NCI-H1105 (cell line): ENCODE measurements at regions not wholly inside any gene's neighbourhood (a gene's known extent, or its start where the extent isn't known, plus 50 kb on each side); places are given as distances from the start of the nearest gene placed in this dataset.
"Not testable (repeated sequence)": the region's sequence is repeated elsewhere in the genome, so short reads cannot be mapped to it uniquely, and the experiment has no call there.

Source experiments
- DNase-seq: peaks from one replicate; lab custom pipeline; 2025; lab: John Stamatoyannopoulos, UW

DNA sequence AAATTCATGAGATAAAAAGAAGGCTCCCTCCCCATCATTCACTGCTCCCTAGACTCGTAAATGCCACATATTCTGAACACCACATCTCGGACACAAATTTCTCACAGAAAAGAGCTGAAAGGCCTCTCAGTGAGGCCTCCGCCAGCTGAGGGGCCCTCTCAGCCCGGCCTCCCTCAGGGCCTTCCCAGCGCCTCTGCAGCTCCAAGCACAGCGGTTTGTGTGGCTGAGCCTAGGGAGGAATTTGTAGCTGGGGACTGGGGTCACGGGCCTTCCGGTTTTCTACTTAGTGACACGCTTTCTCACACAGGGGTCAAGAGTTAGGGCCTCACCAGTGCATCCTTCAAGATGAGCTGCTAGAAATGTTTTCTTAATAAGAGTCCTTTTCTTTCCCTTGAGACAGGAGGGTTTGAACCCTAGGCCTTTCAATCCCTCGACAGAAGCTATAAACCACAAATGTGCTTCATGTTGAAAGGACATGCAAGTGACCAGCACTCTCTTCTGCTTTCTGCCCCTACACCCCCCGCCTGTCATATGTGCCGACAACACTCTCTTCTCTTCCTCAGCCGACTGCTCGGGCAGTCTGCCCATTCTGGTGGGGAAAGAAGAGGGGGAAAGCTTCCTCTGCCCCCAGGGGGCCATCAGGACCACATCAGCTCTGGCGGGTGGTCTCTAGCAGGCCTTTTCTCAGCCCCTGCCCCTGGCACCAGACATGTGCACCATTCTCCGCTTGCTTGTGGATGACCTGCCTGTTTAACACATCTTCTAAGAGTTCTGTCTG is 104.9 kb downstream of the CHIC2 start:
- DNase-seq: no peak

DNA sequence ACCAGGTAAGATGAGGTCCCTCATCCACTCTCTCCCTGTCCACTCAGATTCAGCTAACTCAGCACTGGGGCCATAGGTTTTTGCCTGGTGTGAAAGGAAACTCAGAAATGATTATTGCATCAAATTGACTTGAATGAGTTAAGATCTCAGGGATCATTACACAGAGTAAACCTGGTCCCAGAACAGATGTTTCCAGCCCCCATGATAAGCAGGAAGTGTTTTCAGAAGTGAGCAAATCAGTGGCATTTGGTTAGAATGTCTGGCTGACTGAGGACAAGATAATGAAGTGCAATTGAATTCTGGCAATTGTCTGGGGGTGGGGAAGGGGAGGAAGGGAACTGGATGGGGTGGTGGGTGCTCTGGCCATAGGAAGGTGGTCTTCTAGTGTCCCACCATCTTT is 108.0 kb downstream of the CHIC2 start:
- DNase-seq: no peak

DNA sequence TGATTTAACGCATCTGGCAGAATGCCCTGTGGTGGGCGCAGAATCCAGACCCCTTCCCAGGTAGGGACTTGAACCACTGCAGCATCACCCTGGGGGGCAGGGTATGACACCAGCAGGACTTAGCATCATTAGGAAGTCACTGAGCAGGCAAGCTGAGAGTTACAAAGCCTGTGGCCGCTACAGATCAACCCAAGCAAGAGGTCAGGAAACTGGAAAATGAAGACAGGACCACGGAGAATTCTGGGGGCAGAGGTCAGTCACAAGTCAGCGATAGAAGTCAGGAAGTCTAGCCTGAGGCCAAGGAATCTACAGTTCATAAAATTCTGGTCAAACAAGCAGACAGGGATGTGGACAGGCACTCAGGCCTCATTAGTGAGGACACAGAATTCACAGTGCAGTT is 108.4 kb downstream of the CHIC2 start:
- no peak for DNase-seq

DNA sequence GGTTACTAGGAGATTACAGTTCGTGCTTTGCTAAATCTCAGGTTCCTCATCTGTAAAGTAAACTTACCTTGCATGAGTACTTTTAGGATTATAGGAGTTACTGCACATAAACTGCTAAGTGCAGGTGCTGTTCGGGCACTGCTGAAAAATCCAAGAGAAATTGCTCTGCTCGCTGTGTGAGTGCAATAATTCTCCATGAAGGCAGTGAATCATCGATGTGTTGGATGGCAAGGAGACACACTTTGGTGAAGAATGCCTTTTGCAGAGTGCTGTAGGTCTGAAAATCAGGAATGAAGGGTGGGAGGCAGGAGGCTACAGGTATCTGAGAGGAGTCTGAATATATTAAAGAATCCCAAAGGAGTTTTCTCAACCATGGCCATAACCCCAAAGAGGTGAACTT is 113.0 kb downstream of the CHIC2 start:
- DNase-seq: no peak

DNA sequence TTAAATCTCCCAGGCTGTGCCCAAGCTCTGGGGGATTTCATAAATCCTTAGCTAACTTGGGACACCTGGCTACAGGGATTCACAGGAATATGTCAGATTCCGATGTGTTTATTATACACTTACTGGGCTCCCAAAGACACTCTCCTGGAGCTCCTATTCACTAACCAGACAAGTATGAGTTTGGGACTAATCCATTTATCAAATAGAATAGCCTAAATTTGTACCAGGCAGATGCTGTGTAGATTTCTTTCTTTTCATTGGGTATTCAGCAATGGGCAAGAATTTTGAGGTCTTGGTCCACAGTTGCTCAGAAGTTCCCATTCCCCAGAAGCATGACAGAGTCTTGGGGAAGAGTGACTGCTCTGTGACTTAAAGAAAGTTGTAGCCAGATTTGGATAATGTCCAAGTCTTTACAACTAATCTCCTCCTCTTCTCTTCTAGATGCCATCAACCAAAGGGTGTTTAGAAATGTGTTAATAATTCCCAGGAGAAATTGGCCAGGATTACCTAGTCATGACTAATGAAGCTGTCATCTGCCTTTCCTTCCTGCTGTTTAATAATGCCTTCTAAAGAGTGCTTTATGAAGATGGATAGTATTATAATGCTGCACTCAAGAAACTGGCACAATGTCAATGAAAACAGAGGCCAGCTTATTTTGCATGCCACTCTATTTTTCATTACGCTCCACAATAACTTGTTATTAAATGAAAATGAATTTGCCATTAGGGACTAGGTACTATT is 120.9 kb downstream of the CHIC2 start:
- peak; percentile 47 for DNase-seq

DNA sequence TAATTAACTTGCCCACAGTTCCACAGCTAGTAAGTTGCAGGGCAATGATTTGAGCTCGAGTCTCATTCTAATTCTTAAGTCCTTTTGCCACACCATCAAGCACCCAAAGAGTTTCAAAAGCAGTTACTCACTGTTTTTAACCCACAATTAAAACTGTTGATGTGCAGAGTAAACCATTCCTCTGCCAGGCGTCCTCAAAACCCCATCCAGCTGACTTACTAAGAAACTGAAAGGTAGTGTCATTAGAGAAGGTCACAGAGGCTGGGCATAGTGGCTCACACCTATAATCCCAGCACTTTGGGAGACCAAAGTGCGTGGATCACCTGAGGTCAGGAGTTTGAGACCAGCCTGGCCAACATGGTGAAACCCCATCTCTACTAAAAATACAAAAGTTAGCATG is 121.7 kb downstream of the CHIC2 start:
- no peak for DNase-seq

DNA sequence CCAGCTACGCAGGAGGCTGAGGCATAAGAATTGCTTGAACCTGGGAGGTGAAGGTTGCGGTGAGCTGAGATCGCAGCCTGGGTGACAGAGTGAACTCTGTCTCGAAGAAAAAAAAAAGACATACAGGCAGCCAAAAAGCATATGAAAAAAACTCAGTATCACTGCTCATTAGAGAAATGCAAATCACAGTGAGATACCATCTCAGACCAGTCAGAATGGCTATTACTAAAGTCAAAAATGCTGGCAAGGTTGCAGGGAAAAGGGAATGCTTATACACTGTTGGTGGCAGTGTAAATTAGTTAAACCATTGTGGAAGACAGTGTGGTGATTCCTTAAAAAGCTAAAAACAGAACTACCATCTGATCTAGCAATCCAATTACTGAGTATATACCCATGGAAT is 123.1 kb downstream of the CHIC2 start:
- DNase-seq: no peak

DNA sequence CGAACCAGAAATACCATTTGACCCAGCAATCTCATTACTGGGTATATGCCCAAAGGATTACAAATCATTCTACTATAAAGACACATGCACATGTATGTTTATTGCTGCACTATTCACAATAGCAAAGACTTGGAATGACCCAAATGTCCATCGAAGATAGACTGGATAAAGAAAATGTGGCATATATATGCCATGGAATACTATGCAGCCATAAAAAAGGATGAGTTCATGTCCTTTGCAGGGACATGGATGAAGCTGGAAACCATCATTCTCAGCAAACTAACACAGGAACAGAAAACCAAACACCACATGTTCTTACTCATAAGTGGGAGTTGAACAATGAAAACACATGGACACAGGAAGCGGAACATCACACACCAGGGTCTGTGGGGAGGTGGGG is 124.5 kb downstream of the CHIC2 start:
- DNase-seq: not testable (repeated sequence)

DNA sequence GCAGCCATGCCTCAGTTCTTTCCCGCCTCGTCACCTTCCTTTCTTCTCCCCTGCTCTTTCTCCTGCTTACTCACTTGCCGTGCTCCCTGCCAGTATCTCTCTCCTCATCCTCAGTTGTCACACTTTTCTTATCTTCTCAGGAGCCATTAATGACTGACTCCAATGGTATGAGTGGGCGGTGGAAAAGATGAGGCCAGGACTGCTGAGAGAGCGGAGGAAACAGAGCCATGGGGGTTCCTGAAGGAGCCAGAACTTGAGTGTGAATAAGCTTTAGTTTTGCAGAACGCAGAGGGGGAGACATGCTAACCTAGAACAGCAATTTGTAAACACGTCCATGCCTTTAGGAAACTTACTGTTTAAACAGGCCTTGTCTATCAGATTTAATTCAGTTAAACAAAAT is 126.5 kb downstream of the CHIC2 start:
- no peak for DNase-seq

DNA sequence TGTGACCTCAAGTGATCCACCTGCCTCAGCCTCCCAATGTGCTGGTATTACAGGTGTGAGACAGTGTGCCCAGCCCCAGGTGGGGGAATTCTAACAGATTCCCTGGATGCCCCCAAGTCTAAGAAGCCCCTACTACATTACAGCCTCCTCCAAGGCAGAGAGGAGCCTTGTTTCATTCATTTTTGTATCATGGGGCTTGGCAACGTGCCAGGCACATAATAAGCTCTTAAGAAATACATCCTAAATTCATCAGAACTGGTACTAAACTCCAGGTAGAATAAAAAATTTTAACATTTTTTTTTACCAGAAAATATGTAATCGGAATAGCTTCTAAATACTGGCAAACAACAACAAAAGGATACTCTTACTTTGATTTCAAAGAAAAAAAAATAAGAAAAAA is 127.1 kb downstream of the CHIC2 start:
- no peak for DNase-seq

DNA sequence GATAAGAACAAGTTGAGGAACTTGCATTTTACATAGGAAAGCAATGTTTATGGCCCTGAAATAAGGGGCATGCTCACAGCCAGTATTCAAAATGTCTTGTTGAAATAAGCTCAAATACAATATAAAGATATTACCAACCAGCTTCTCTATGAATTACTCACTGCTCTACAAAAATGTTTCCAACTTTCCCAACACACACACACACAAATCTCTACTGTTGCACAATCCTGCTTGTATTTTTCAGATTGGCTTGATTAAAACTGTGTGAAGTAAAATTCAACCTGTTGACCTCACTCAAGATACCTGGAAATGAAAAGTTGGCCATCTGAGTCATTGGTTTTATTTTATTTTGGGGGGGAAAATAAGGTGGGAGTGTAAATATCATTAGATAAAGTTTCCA is 128.6 kb downstream of the CHIC2 start:
- no peak for DNase-seq

DNA sequence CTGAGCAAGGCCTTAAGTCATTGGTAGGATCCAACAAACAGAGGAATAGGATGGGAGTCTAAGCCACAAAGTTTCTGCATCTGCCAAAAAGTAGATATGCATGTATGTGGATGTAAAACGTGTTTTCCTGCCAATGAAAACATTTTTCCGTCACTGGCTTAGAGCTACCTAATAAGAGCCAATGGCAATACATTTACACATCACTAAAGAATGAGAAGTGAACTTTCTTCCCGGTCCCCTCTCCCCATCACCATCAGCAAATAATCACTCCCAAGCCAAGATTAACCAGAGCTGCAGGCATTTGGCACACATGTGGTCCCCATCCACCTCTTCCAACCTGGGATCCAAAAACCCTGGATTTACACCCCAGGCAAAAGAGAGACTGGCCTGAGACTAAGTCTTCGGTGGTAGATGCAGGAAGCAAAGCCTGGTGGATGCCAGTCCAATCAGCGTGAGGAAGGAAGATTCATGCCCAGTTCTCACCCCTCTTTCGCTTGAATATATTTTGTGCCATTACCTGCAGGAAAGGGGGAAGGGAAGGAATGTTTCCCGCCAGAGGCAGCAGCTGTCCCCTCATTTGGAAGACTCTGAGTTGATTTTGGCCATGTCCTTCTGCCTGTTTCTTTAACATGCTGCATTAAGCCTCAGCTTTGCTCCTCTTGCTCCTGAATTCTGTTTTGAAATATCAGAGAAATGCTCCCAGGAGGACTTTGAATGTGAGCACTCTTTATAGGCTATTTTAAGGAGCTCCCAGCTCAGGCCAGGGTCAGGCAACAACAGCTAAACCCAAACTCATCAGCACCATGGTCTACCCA is 131.4 kb downstream of the CHIC2 start:
- DNase-seq: no peak

DNA sequence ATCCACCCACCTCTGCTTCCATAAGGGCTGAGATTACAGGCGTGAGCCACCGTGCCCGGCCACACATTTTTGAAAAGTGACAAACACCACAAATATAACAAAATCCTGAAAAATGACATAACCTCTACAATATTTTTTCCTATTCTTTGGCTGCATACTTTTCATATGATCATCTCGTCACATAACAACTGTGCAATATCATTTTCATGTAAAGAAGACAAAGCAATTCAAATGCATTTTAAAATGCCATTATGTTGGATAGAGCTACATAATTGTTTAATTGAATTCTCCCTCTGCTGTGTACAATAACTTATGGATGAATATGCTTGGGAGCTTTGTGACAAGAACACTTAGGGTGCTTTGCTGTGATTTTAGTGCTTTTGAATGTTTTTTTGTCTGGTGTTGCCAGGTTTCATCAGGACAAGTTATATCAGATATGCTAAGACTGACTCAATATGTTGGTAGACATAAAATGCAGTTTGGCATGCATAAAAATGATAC is 132.9 kb downstream of the CHIC2 start:
- DNase-seq: no peak

DNA sequence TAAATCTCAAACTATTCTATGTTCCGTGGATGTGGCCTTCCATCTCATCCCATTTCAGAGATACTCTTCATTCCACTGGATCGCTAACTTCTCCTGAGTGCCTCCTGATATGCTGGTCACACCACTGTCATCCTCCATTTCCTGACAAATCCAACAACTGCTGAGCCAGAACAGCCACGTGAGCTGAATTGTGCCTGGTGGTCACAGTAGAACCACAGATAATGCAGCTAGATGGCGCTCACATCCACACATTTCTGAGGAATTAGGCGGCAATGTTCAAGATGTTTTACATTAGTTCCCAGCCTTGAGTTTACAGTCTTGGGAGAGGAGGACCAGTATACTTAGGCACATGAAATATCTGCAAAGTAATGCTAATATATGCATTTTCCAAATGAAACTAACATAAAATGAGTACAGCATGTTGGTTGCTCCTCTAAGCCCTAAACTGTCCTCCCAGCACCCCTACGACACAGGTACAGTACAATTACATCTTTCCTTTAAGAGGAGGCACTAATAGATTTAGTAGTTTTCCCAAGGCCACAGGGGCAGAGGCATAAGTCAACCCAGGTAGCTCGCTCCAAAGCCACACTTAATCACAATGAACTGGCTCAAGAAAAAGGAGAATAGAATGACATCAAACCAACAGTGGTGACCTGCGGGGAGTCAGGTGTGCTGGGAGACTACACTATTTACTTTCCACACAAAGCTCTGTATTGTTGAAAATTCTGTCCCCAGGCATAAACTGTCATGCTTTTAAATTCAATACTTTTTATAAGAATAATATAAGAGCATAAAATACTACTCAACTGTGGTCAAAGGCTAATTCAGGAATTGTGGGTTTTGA is 134.2 kb downstream of the CHIC2 start:
- DNase-seq: peak; percentile 19

DNA sequence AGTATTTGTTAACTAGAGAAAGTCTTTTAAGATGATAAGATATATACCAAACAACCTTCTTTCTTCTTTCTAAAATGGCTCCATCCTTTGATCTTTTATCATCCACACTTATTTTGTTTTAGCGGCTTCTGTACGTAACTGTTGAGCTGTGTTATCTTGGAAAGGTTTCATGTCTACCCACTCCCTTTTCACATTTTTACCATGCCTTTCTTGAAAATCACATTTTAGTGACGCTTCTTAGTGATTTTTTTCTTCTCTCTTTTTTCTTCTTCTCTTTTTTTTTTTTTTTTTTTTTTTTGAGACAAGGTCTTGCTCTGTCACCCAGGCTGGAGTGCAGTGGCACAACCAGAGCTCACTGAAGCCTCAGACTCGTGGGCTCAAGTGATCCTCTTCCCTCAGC is 135.1 kb downstream of the CHIC2 start:
- no peak for DNase-seq

DNA sequence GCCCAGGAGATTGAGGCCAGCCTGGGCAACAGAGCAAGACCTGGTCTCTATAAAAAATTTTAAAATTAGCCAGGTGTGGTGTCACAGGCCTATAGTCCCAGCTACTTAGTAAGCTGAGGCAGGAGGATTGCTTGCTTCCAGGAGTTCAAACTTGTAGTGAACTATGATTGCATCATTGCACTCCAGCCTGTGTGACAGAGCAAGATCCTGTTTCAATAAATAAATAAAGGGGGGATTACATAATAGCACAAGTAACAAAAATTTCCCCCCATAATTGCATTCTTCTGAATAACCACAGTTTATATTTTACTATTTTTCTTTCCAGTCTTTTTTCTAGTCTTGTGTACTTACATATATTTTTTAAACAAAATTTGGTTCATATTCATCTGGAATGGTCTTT is 135.6 kb downstream of the CHIC2 start:
- no peak for DNase-seq

DNA sequence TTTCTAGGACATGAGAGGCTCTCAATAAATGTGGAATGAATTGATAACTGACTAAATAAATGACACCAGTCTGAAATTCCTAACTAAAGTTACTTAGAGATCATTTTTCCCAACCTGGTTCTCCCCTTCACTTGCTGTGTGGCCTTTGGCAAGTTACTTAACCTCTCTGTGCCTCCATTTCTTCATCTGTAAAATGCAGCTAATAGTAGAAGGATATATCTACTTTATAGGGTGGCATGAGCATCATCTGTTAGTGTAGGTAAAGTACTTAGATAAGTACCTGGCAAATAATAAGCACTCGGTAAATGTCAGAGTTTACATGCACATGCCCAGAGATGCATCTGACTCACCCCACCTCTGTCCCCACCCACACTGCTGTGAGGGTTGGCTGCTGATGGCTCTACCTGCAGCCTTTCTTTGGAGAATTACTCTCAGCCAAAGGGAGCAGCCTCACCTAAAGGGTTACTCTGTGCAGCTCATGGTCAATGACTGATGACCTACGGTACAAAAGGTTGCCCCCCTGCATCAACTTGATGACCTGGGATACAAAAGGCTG is 139.3 kb downstream of the CHIC2 start:
- DNase-seq: no peak

DNA sequence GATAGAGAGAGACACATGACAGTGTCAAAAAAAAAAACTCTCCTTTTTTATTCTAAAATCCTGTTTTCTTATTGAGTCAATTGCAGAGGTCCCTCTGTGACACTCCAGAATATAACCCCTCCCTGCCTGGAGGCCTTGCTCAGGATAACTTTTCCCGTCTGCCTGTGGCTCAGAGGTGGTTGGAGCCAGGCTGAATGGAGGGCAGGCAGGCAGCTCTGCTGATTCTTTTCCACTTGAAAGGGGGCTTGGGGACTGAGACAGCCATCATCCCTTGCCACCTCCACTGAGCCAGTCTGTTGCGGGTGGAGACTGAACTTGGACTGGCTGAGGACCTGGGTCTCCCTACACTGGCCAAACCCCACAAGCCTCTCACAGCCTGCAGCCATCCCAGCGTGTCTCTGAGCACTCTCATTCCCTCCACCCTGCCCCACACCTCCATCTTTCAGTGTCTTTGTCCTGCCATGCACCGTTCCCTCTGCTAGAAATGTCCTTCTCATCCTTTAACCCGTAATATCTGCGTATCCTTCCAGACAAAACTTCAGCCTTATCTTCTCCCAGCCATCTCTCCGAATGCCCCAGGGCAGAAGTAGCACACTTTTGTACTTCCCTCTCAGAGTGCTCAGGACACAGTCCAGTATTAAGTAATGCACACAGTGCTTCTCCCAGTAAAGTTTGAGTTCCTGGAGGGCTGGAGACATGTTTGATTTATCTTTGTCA is 139.9 kb downstream of the CHIC2 start:
- no peak for DNase-seq

DNA sequence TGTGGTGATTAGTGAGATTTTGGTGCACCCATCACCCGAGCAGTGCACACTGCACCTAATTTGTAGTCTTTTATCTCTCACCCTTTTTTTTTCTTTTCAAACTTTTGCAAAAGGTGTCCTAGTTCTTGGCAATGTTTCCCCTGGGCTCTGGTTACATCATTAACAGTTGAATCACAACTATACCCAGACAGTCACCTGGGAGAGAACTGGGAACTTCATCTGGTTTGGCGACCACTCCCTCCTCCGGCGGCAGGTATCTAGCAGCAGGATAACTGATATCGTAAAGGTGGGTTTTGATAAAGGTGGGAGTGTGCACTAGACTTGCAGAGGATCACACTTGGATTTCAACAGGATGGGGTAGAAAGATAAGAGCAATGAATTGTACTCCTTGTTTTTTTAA is 140.5 kb downstream of the CHIC2 start:
- DNase-seq: no peak

DNA sequence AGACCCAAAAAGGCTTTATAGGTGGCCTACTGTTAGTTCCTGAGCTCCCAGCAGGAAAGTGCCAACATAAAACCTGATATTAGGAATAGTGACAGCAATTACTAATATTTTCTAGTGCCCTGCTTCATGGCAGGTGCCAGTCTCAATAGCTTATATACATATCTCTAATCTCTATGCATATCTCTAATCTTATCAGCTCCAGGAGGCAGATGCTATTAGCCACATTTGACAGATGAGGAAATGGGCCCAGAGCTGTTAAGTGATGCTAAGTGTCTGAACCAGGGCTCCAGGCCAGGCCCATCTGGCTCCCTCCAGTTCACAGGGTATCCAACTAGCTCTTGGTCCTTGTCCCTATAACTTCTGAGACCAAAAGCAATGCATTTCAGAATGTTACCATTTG is 142.5 kb downstream of the CHIC2 start:
- no peak for DNase-seq

DNA sequence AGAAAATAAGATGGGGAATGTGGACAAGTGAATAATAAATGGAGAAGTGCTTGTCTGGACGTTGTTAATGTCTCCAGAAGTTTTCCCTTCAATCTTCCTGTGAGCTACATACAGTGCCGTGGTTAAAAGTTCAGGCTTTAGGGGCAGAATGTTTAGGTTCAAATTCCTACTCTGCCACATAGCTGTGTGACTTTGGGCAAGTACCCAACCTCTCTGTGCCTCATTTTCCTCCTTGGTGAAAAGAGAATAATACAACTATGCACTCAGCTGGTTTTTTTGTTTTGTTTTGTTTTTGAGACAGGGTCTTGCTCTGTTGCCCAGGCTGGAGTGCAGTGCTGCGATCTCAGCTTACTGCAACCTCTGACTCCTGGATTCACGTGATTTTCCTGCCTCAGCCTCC is 143.5 kb downstream of the CHIC2 start:
- no peak for DNase-seq
